WTC11 (cell line): ENCODE measurements at regions not wholly inside any gene's neighbourhood (a gene's known extent, or its start where the extent isn't known, plus 50 kb on each side); places are given as distances from the start of the nearest gene placed in this dataset.
A peak's percentile ranks its signal among the peaks of the same experiment; 100 is the strongest.

Experiments used
- ATAC-seq: fragments of 200-7000 bp; cut with Tn5 transposase; 2 replicates; pipeline ENCODE4 v1.10.0; 2021; ENCODE audit warnings: mild to moderate bottlenecking, moderate library complexity
- CTCF ChIA-PET: fragments of 300-600 bp; sonication (Branson Sonifier 250); formaldehyde crosslinking; loops from one replicate; lab custom pipeline; 2021; ENCODE audit warnings: antibody characterized with exemption; lab: Charles Lee
- POLR2A ChIA-PET: fragments of 350-600 bp; sonication (Branson Sonifier 250); formaldehyde crosslinking; loops from one replicate; lab custom pipeline; 2021; ENCODE audit warnings: antibody characterized with exemption; lab: Charles Lee
- DNase-seq: peaks from one replicate; pipeline ENCODE4 v3.0.0; 2021; ENCODE audit warnings: low spot score
- H3K27ac Mint-ChIP-seq: 2 replicates; pipeline ENCODE4 v1.8.0; 2021; ENCODE audit warnings: mixed read lengths
- H3K27me3 Mint-ChIP-seq: 2 replicates; pipeline ENCODE4 v1.8.0; 2021; ENCODE audit warnings: low read depth, mild to moderate bottlenecking, moderate library complexity, mixed read lengths
- H3K36me3 Mint-ChIP-seq: 2 replicates; pipeline ENCODE4 v1.8.0; 2021; ENCODE audit warnings: mixed read lengths
- H3K4me1 Mint-ChIP-seq: 2 replicates; pipeline ENCODE4 v1.8.0; 2022; ENCODE audit warnings: mixed read lengths
- H3K4me3 Mint-ChIP-seq: 2 replicates; pipeline ENCODE4 v1.8.0; 2021; ENCODE audit warnings: mild to moderate bottlenecking, moderate library complexity, mixed read lengths
- H3K9me3 Mint-ChIP-seq: 2 replicates; pipeline ENCODE4 v1.8.0; 2021; ENCODE audit warnings: mixed read lengths
- ATF1 ChIP-seq: sonication (generic); formaldehyde crosslinking; IDR thresholded peaks from 2 replicates; pipeline ENCODE4 v1.8.1; 2023; ENCODE audit warnings: mild to moderate bottlenecking, moderate library complexity, missing genetic modification reagents
- CBFB ChIP-seq: sonication (generic); formaldehyde crosslinking; IDR thresholded peaks from 2 replicates; pipeline ENCODE4 v1.8.1; 2022; ENCODE audit warnings: mild to moderate bottlenecking, low read depth, missing genetic modification reagents
- ETV6 ChIP-seq: sonication (generic); formaldehyde crosslinking; IDR thresholded peaks from 2 replicates; pipeline ENCODE4 v1.8.1; 2022; ENCODE audit warnings: mild to moderate bottlenecking, missing genetic modification reagents
- FOXP1 ChIP-seq: sonication (generic); formaldehyde crosslinking; IDR thresholded peaks from 2 replicates; pipeline ENCODE4 v1.8.0; 2022; ENCODE audit warnings: missing genetic modification reagents, mild to moderate bottlenecking, moderate library complexity, borderline replicate concordance
- GRHL2 ChIP-seq: fragments of 250-450 bp; sonication (Bioruptor Pico); IDR thresholded peaks from 2 replicates; pipeline ENCODE4 v1.8.0; 2022; ENCODE audit warnings: mild to moderate bottlenecking, moderate library complexity; ENCODE audit not compliant: insufficient replicate concordance, severe bottlenecking
- GTF2I ChIP-seq: fragments of 250-450 bp; sonication (Bioruptor Pico); conservative IDR thresholded peaks from 2 replicates; pipeline ENCODE4 v1.4.0; 2021; ENCODE audit warnings: mild to moderate bottlenecking
- HMGA2 ChIP-seq: fragments of 250-450 bp; sonication (Bioruptor Pico); IDR thresholded peaks from 2 replicates; pipeline ENCODE4 v1.4.0; 2021; ENCODE audit warnings: mild to moderate bottlenecking, moderate library complexity
- JUN ChIP-seq: sonication (generic); formaldehyde crosslinking; IDR thresholded peaks from 2 replicates; pipeline ENCODE4 v1.8.0; 2023; ENCODE audit warnings: mild to moderate bottlenecking, missing genetic modification reagents
- MYBL2 ChIP-seq: sonication (generic); formaldehyde crosslinking; IDR thresholded peaks from 2 replicates; pipeline ENCODE4 v1.8.1; 2023; ENCODE audit warnings: mild to moderate bottlenecking, moderate library complexity, missing genetic modification reagents
- NFATC4 ChIP-seq: fragments of 250-450 bp; sonication (Bioruptor Pico); IDR thresholded peaks from 2 replicates; pipeline ENCODE4 v1.9.0; 2021; ENCODE audit warnings: mild to moderate bottlenecking
- NFE2L1 ChIP-seq: sonication (generic); formaldehyde crosslinking; IDR thresholded peaks from 2 replicates; pipeline ENCODE4 v1.8.1; 2023; ENCODE audit warnings: missing genetic modification reagents
- OVOL2 ChIP-seq: fragments of 250-450 bp; sonication (Bioruptor Pico); IDR thresholded peaks from 2 replicates; pipeline ENCODE4 v1.9.0; 2021; ENCODE audit warnings: mild to moderate bottlenecking, borderline replicate concordance
- SOX15 ChIP-seq: fragments of 250-450 bp; sonication (Bioruptor Pico); IDR thresholded peaks from 2 replicates; pipeline ENCODE4 v1.9.0; 2021; ENCODE audit warnings: mild to moderate bottlenecking
- TP53 ChIP-seq: sonication (generic); formaldehyde crosslinking; IDR thresholded peaks from 2 replicates; pipeline ENCODE4 v1.8.1; 2023; ENCODE audit warnings: mild to moderate bottlenecking, missing genetic modification reagents
- ZNF138 ChIP-seq: sonication (generic); formaldehyde crosslinking; conservative IDR thresholded peaks from 2 replicates; pipeline ENCODE4 v1.8.1; 2022; ENCODE audit warnings: mild to moderate bottlenecking, moderate library complexity, missing genetic modification reagents
- ZNF671 ChIP-seq: fragments of 250-450 bp; sonication (Bioruptor Pico); IDR thresholded peaks from 2 replicates; pipeline ENCODE4 v1.8.0; 2021; ENCODE audit warnings: mild to moderate bottlenecking
- TF ChIP-seq, protein P1 (sequence below): sonication (generic); formaldehyde crosslinking; IDR thresholded peaks from 2 replicates; pipeline ENCODE4 v1.8.0; 2023; ENCODE audit warnings: mild to moderate bottlenecking, missing genetic modification reagents
- TF ChIP-seq, protein P2 (sequence below): sonication (generic); formaldehyde crosslinking; conservative IDR thresholded peaks from 2 replicates; pipeline ENCODE4 v1.8.1; 2023; ENCODE audit warnings: mild to moderate bottlenecking, low read depth, missing genetic modification reagents, moderate library complexity
- TF ChIP-seq, protein P3 (sequence below): sonication (generic); formaldehyde crosslinking; IDR thresholded peaks from 2 replicates; pipeline ENCODE4 v1.8.1; 2023; ENCODE audit warnings: mild to moderate bottlenecking, missing genetic modification reagents, moderate library complexity
- TF ChIP-seq, protein P4 (sequence below): sonication (generic); formaldehyde crosslinking; conservative IDR thresholded peaks from 2 replicates; pipeline ENCODE4 v1.8.1; 2022; ENCODE audit warnings: mild to moderate bottlenecking, missing genetic modification reagents
- TF ChIP-seq, protein P5 (sequence below): sonication (generic); formaldehyde crosslinking; IDR thresholded peaks from 2 replicates; pipeline ENCODE4 v1.8.1; 2023; ENCODE audit warnings: mild to moderate bottlenecking, missing genetic modification reagents, moderate library complexity
- TF ChIP-seq, protein P6 (sequence below): fragments of 250-450 bp; sonication (Bioruptor Pico); IDR thresholded peaks from 2 replicates; pipeline ENCODE4 v1.9.0; 2021; ENCODE audit warnings: mild to moderate bottlenecking

DNA sequence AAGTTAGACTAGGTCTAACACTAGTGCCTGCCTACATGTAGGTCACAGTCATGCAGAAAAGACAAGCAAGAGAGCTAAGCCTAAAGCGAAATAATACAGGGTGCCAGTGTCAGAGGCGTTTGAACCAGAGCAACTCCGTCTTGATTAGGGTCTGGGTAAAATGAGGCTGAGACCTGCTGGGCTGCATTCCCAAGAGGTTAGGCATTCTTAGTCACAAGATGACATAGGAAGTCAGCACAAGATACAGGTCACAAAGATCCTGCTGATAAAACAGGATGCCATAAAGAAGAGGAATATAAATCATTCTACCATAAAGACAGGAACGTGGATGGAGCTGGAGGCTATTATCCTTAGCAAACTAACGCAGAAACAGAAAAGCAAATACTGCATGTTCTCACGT lies 120.9 kb downstream of the BEND2 start:
- Mint-ChIP-seq H3K27me3 (no peaks in the 10 kb centered on the region; the same call in 1 of the 2 replicates), H3K4me3 (no peak overlapping the region; the same call in 1 of the 2 replicates), H3K36me3 (peaks cover 5% of the 10 kb centered on the region; the same call in 1 of the 2 replicates), H3K27ac (no peak overlapping the region), H3K9me3 (0 out of 2 replicates have a peak, but pooled peaks cover 4% of the 10 kb centered on the region), H3K4me1 (peaks cover 57% of the 10 kb centered on the region)
- TF ChIP-seq, protein P1, sequence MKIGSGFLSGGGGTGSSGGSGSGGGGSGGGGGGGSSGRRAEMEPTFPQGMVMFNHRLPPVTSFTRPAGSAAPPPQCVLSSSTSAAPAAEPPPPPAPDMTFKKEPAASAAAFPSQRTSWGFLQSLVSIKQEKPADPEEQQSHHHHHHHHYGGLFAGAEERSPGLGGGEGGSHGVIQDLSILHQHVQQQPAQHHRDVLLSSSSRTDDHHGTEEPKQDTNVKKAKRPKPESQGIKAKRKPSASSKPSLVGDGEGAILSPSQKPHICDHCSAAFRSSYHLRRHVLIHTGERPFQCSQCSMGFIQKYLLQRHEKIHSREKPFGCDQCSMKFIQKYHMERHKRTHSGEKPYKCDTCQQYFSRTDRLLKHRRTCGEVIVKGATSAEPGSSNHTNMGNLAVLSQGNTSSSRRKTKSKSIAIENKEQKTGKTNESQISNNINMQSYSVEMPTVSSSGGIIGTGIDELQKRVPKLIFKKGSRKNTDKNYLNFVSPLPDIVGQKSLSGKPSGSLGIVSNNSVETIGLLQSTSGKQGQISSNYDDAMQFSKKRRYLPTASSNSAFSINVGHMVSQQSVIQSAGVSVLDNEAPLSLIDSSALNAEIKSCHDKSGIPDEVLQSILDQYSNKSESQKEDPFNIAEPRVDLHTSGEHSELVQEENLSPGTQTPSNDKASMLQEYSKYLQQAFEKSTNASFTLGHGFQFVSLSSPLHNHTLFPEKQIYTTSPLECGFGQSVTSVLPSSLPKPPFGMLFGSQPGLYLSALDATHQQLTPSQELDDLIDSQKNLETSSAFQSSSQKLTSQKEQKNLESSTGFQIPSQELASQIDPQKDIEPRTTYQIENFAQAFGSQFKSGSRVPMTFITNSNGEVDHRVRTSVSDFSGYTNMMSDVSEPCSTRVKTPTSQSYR (CRISPR knock-in tag), result no peak
- ATAC-seq (no peak), DNase-seq (no peak)
- POLR2A ChIA-PET, result interaction anchor here (0.8 kb wide), 1 partner anchor 49 kb away, joined by 3 read pairs; no protein-coding TSS in a partner anchor
- CTCF ChIA-PET, result no interaction called here

DNA sequence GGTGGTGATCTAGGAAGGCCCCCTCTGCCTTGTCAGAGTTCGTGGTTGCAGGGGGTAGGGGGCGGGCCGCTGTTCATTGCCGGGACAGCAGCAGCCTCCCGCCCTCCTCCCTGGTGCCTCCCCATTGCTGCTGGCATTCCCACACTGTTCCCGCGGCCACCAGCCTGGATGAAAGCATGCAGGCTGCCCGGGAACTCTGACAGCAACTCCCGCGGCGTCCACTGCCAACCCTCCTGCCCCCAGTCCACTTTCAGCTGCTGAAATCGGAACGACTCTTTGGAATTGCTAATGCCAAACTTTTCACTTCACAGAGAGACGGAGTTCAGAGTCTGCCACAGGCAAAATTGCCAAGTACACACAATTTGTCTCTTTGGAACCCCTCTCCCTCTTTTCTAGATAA lies 121.9 kb downstream of the BEND2 start:
- H3K9me3 Mint-ChIP-seq, result peaks cover 7% of the 10 kb centered on the region; the same call in 1 of the 2 replicates
- no peaks in the 10 kb centered on the region; the same call in 1 of the 2 replicates for H3K27me3 Mint-ChIP-seq
- ATAC-seq (peak; percentile 82), DNase-seq (peak; percentile 32)
- POLR2A ChIA-PET, result no interaction called here
- no peak overlapping the region for H3K27ac Mint-ChIP-seq
- peak overlapping the region; percentile 56 for H3K4me3 Mint-ChIP-seq
- peaks cover 57% of the 10 kb centered on the region for H3K4me1 Mint-ChIP-seq
- TF ChIP-seq ETV6 (CRISPR knock-in tag) (no peak), NFATC4 (CRISPR knock-in tag) (no peak), FOXP1 (CRISPR knock-in tag) (no peak), SOX15 (CRISPR knock-in tag) (no peak), ATF1 (no peak), HMGA2 (CRISPR knock-in tag) (no peak), OVOL2 (CRISPR knock-in tag) (no peak)
- TF ChIP-seq, protein P2, sequence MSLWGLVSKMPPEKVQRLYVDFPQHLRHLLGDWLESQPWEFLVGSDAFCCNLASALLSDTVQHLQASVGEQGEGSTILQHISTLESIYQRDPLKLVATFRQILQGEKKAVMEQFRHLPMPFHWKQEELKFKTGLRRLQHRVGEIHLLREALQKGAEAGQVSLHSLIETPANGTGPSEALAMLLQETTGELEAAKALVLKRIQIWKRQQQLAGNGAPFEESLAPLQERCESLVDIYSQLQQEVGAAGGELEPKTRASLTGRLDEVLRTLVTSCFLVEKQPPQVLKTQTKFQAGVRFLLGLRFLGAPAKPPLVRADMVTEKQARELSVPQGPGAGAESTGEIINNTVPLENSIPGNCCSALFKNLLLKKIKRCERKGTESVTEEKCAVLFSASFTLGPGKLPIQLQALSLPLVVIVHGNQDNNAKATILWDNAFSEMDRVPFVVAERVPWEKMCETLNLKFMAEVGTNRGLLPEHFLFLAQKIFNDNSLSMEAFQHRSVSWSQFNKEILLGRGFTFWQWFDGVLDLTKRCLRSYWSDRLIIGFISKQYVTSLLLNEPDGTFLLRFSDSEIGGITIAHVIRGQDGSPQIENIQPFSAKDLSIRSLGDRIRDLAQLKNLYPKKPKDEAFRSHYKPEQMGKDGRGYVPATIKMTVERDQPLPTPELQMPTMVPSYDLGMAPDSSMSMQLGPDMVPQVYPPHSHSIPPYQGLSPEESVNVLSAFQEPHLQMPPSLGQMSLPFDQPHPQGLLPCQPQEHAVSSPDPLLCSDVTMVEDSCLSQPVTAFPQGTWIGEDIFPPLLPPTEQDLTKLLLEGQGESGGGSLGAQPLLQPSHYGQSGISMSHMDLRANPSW (CRISPR knock-in tag), result no peak
- TF ChIP-seq, protein P3, sequence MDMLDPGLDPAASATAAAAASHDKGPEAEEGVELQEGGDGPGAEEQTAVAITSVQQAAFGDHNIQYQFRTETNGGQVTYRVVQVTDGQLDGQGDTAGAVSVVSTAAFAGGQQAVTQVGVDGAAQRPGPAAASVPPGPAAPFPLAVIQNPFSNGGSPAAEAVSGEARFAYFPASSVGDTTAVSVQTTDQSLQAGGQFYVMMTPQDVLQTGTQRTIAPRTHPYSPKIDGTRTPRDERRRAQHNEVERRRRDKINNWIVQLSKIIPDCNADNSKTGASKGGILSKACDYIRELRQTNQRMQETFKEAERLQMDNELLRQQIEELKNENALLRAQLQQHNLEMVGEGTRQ (CRISPR knock-in tag), result no peak
- H3K36me3 Mint-ChIP-seq, result peaks cover 8% of the 10 kb centered on the region
- CTCF ChIA-PET, result no interaction called here

DNA sequence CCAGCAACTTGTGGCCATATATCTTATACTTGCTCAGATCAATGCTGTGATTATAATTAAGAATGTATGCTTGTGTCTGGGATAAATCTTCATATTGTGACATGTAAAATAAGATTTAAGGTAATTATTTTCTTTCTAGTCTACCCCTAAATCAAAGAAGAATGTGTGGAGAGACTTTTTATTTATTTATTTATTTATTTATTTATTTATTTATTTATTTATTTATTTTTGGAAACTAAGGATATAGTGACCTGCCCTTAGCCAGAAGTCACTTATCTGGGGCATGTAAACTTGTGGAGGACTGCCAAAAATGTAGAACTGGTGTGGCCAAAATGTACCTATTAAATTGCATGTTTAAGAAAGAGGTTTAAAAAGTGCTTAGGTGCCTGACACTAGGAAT lies 144.3 kb downstream of the BEND2 start:
- DNase-seq (no peak), ATAC-seq (no peak)
- ChIA-PET CTCF (no interaction called here), POLR2A (no interaction called here)
- Mint-ChIP-seq H3K27ac (no peak overlapping the region), H3K4me3 (no peak overlapping the region), H3K9me3 (no peaks in the 10 kb centered on the region), H3K36me3 (peaks cover 6% of the 10 kb centered on the region; the same call in 1 of the 2 replicates), H3K4me1 (peaks cover 33% of the 10 kb centered on the region), H3K27me3 (no peaks in the 10 kb centered on the region; the same call in 1 of the 2 replicates)
- TF ChIP-seq NFE2L1 (CRISPR knock-in tag), result no peak
- no peak for TF ChIP-seq MYBL2 (CRISPR knock-in tag)
- no peak for TF ChIP-seq NFATC4 (CRISPR knock-in tag)
- no peak for TF ChIP-seq GRHL2 (CRISPR knock-in tag)
- no peak for TF ChIP-seq ZNF671 (CRISPR knock-in tag)
- TF ChIP-seq CBFB, result no peak
- TF ChIP-seq, protein P4, sequence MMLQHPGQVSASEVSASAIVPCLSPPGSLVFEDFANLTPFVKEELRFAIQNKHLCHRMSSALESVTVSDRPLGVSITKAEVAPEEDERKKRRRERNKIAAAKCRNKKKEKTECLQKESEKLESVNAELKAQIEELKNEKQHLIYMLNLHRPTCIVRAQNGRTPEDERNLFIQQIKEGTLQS (CRISPR knock-in tag), result no peak
- no peak for TF ChIP-seq TP53 (CRISPR knock-in tag)
- TF ChIP-seq, protein P5, sequence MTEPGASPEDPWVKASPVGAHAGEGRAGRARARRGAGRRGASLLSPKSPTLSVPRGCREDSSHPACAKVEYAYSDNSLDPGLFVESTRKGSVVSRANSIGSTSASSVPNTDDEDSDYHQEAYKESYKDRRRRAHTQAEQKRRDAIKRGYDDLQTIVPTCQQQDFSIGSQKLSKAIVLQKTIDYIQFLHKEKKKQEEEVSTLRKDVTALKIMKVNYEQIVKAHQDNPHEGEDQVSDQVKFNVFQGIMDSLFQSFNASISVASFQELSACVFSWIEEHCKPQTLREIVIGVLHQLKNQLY (CRISPR knock-in tag), result no peak
- no peak for TF ChIP-seq ZNF138 (CRISPR knock-in tag)
- TF ChIP-seq ATF1, result no peak
- no peak for TF ChIP-seq JUN
- TF ChIP-seq GTF2I (CRISPR knock-in tag), result no peak
- TF ChIP-seq, protein P6, sequence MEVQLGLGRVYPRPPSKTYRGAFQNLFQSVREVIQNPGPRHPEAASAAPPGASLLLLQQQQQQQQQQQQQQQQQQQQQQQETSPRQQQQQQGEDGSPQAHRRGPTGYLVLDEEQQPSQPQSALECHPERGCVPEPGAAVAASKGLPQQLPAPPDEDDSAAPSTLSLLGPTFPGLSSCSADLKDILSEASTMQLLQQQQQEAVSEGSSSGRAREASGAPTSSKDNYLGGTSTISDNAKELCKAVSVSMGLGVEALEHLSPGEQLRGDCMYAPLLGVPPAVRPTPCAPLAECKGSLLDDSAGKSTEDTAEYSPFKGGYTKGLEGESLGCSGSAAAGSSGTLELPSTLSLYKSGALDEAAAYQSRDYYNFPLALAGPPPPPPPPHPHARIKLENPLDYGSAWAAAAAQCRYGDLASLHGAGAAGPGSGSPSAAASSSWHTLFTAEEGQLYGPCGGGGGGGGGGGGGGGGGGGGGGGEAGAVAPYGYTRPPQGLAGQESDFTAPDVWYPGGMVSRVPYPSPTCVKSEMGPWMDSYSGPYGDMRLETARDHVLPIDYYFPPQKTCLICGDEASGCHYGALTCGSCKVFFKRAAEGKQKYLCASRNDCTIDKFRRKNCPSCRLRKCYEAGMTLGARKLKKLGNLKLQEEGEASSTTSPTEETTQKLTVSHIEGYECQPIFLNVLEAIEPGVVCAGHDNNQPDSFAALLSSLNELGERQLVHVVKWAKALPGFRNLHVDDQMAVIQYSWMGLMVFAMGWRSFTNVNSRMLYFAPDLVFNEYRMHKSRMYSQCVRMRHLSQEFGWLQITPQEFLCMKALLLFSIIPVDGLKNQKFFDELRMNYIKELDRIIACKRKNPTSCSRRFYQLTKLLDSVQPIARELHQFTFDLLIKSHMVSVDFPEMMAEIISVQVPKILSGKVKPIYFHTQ (CRISPR knock-in tag), result no peak
